ENCODE measurements at regions not wholly inside any gene's neighbourhood (a gene's known extent, or its start where the extent isn't known, plus 50 kb on each side); places are given as distances from the start of the nearest gene placed in this dataset.

DNA sequence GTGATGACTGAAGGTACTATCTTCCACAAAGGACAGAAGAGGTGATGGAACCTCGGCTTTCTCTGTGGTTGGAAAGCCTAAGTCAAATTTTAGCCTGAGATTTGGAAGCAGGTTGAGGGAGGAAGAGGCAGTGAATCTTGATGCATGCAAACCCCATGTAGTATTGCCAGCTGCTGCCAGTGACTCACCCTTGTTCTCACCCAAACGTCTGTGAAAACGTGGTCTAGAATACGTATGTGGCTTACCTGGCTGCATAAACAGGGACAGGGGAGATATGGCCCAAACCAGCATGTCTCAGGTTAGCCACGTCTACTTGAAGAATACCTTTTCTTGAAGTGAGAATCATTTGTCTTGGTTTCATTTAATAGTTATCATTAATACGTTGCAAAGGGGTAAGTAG, 438.0 kb upstream of the MAF start:
- Histone ChIP-seq H3K4me1 (ENCODE audit: low read depth) (no peaks in the 10 kb centered on the region), H3K27me3 (peaks cover 90% of the 10 kb centered on the region), H3K36me3 (no peaks in the 10 kb centered on the region), H3K4me3 (no peak overlapping the region), H3K9me3 (ENCODE audit: low read depth) (no peaks in the 10 kb centered on the region), H3K27ac (no peak overlapping the region)
- DNase-seq (ENCODE audit: low read depth in 1 of 2, low spot score in 1 of 2), result no peak
- TF ChIP-seq, protein P1, sequence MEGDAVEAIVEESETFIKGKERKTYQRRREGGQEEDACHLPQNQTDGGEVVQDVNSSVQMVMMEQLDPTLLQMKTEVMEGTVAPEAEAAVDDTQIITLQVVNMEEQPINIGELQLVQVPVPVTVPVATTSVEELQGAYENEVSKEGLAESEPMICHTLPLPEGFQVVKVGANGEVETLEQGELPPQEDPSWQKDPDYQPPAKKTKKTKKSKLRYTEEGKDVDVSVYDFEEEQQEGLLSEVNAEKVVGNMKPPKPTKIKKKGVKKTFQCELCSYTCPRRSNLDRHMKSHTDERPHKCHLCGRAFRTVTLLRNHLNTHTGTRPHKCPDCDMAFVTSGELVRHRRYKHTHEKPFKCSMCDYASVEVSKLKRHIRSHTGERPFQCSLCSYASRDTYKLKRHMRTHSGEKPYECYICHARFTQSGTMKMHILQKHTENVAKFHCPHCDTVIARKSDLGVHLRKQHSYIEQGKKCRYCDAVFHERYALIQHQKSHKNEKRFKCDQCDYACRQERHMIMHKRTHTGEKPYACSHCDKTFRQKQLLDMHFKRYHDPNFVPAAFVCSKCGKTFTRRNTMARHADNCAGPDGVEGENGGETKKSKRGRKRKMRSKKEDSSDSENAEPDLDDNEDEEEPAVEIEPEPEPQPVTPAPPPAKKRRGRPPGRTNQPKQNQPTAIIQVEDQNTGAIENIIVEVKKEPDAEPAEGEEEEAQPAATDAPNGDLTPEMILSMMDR (IDR thresholded peaks at IDR 0.05; ENCODE audit: low read depth, low read length), result no peak

DNA sequence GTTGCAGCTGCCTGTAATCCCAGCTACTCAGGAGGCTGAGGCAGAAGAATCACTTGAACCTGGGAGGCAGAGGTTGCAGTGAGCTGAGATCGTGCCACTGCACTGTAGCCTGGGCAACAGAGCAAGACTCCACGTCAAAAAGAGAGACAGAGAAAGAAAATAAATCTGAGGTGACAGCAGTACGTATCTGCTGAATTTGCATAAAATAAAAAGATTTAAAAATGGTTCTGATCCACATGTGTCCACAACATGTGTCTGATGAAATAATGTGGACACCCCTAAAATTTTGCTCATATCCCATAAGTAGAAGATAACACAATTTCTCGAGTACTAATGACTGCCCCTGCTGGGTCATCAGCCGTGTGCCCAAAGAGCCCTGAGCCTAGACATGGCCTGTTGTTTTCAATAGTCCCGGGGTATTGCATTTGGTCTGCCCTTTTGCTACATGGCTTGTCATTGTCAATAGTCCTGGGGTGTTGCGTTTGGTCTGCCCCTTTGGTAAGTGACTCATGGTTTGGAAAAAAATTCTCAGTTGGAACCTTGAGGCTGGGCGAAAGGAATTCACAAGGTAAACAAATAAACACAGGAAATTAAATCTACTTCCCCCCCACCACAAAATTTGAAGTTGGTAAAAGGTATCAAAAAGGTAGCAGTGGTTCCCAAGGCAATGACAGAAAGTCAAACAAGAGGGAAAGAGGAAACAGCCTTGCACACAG, 434.6 kb upstream of the MAF start:
- no peaks in the 10 kb centered on the region for H3K36me3 ChIP-seq
- H3K27ac ChIP-seq, result no peak overlapping the region
- no peak overlapping the region for H3K4me3 ChIP-seq
- peaks cover 88% of the 10 kb centered on the region for H3K27me3 ChIP-seq
- H3K9me3 ChIP-seq (ENCODE audit: low read depth), result no peaks in the 10 kb centered on the region
- DNase-seq (ENCODE audit: low read depth in 1 of 2, low spot score in 1 of 2), result no peak
- no peaks in the 10 kb centered on the region for H3K4me1 ChIP-seq (ENCODE audit: low read depth)
- TF ChIP-seq, protein P1 (IDR thresholded peaks at IDR 0.05; ENCODE audit: low read depth, low read length), result no peak

DNA sequence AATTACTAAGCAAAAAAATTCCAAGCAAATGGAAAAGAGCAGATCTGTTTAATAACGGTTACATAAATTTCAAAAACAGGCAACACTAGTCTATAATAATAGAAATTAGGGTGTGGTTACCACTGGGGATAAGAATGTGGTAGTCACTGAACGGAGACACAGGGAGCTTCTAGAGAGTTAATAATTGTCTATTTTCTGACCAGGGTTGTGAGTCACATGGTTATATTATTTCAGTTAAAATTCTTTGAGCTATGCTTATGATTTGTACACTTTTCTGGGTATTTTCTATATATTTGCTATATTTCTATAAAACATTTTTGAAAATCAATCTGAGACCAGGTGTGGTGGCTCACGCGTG, 433.9 kb upstream of the MAF start:
- H3K36me3 ChIP-seq, result no peaks in the 10 kb centered on the region

DNA sequence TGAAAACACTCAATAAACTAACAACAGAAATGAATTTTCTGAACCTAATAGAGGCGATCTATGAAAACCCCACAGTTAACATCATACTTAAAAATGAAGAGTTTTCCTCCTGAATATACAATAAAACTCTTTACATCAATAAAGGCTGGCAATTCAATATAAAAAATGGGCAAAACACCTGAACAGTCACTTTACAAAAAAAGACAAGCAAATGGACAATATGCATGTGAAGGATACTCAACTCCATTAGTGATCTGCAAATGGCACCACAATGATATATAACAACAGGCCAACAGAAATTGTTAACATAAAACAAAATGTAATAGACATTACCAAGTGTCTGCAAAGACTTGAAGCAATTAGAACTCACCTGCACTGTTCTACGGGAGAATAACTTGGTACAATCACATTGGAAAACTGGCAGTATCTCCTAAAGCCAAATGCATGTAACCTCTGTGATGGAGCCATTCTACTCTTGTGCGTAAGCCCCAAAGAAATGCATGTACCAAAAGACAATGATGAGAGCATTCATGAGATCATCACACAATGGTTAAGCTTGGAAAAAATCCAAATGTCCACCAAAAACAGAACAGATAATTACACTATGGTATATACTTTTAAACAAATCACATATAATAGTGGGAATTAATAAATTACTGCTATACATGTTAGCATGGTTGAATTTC, 433.4 kb upstream of the MAF start:
- no peak overlapping the region for H3K27ac ChIP-seq
- H3K27me3 ChIP-seq, result peaks cover 83% of the 10 kb centered on the region
- DNase-seq (ENCODE audit: low read depth in 1 of 2, low spot score in 1 of 2), result no peak
- no peaks in the 10 kb centered on the region for H3K9me3 ChIP-seq (ENCODE audit: low read depth)
- TF ChIP-seq, protein P1 (IDR thresholded peaks at IDR 0.05; ENCODE audit: low read depth, low read length), result no peak
- peaks cover 3% of the 10 kb centered on the region for H3K4me1 ChIP-seq (ENCODE audit: low read depth)
- H3K36me3 ChIP-seq, result no peaks in the 10 kb centered on the region
- H3K4me3 ChIP-seq, result no peak overlapping the region

More for the DNA sequence above, 433.9 kb upstream of the MAF start:
- Histone ChIP-seq H3K27ac (no peak overlapping the region), H3K27me3 (peaks cover 88% of the 10 kb centered on the region), H3K9me3 (ENCODE audit: low read depth) (no peaks in the 10 kb centered on the region), H3K4me1 (ENCODE audit: low read depth) (no peaks in the 10 kb centered on the region), H3K4me3 (no peak overlapping the region)
- no peak for DNase-seq (ENCODE audit: low read depth in 1 of 2, low spot score in 1 of 2)
- TF ChIP-seq, protein P1 (IDR thresholded peaks at IDR 0.05; ENCODE audit: low read depth, low read length), result no peak

DNA sequence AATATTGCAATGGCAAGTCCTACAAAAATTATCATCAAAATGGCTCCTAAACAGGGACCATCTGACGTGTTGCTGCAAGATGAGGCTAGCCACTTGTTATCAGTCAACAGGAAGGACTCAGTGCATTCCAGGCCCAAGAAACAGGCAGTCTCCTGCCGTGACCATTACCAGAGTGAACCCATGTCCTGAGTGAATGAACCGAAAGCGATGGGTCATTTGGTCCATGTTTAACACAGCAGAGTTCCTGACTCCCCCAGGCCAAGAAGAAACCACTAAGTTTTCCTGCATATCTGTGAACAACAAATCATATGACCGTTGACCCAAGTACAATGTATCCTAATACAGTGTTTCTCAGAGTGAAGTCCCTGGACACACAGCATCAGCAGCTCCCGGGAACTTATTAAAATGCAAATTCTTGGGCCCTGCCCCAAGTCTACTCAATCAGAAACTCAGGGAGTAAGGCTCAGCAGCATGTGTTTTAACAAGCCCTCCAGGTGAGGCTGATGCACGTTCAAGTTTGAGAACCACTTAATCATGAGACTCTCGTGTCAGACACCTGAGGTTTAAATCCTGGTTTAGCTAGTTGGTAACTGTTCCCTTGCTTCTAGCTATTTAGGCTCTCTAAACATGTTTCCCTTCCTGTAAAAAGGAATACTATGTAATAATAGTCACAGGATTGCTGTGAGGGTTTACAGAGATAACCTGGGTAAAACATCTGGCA, 429.4 kb upstream of the MAF start:
- H3K27ac ChIP-seq, result no peak overlapping the region
- H3K27me3 ChIP-seq, result peaks cover 79% of the 10 kb centered on the region
- peaks cover 4% of the 10 kb centered on the region for H3K4me1 ChIP-seq (ENCODE audit: low read depth)
- H3K9me3 ChIP-seq (ENCODE audit: low read depth), result no peaks in the 10 kb centered on the region
- H3K4me3 ChIP-seq, result no peak overlapping the region
- TF ChIP-seq, protein P1 (IDR thresholded peaks at IDR 0.05; ENCODE audit: low read depth, low read length), result no peak
- no peak for DNase-seq (ENCODE audit: low read depth in 1 of 2, low spot score in 1 of 2)
- H3K36me3 ChIP-seq, result no peaks in the 10 kb centered on the region
